ENCODE measurements at regions not wholly inside any gene's neighbourhood (a gene's known extent, or its start where the extent isn't known, plus 50 kb on each side); places are given as distances from the start of the nearest gene placed in this dataset.

DNA sequence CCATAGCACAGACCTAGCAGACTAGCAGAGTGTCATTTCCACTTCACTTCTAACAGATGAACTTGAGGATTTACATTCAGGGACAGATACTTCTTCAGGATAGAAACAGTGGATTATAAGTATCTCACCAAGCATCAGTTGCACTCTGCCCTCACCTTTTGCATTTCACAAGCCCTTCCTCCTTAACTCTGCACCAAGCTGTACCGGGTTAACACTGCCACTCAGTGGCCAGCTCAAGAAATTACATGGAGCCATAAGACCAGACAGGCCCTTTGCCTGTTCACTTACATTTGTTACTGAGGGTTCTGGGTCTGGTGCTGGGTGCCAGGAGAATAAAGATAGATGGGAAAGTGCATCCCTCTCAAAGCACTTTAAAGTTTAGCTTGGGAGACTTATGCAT, 309.8 kb downstream of the SHANK2 start:
- TF ChIP-seq, protein P1, sequence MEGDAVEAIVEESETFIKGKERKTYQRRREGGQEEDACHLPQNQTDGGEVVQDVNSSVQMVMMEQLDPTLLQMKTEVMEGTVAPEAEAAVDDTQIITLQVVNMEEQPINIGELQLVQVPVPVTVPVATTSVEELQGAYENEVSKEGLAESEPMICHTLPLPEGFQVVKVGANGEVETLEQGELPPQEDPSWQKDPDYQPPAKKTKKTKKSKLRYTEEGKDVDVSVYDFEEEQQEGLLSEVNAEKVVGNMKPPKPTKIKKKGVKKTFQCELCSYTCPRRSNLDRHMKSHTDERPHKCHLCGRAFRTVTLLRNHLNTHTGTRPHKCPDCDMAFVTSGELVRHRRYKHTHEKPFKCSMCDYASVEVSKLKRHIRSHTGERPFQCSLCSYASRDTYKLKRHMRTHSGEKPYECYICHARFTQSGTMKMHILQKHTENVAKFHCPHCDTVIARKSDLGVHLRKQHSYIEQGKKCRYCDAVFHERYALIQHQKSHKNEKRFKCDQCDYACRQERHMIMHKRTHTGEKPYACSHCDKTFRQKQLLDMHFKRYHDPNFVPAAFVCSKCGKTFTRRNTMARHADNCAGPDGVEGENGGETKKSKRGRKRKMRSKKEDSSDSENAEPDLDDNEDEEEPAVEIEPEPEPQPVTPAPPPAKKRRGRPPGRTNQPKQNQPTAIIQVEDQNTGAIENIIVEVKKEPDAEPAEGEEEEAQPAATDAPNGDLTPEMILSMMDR (IDR thresholded peaks at IDR 0.05): no peak
- TF ChIP-seq EP300 (IDR thresholded peaks at IDR 0.05): no peak

Measured in ovary (tissue), 3 donors.